Fibroblast of villous mesenchyme (primary cell): ENCODE measurements at regions not wholly inside any gene's neighbourhood (a gene's known extent, or its start where the extent isn't known, plus 50 kb on each side); places are given as distances from the start of the nearest gene placed in this dataset.
A peak's percentile ranks its signal among the peaks of the same experiment; 100 is the strongest.
"Not testable (repeated sequence)": the region's sequence is repeated elsewhere in the genome, so short reads cannot be mapped to it uniquely, and the experiment has no call there.

ENCODE experiments used
- DNase-seq: peaks from one replicate; pipeline ENCODE4 v3.0.0-alpha.2; 2010; ENCODE audit warnings: low read depth
- H3K4me3 ChIP-seq: 2 replicates; pipeline ENCODE4 v1.5.1; 2011; ENCODE audit warnings: low read depth, mild to moderate bottlenecking, low read length
- CTCF ChIP-seq: IDR thresholded peaks from 2 replicates; pipeline ENCODE4 v1.5.1; 2012; ENCODE audit warnings: low read depth, mild to moderate bottlenecking, low read length; ENCODE audit not compliant: insufficient read depth

- not testable (repeated sequence) for H3K4me3 ChIP-seq, DNase-seq
These were observed 144.9 kb upstream of the APOOL start for GRCh38 chrX:84858771-84859170.

GRCh38 chrX:84865113-84865512 is 138.6 kb upstream of the APOOL start:
- DNase-seq, result no peak
- TF ChIP-seq CTCF, result no peak

GRCh38 chrX:84870281-84870680 is 133.4 kb upstream of the APOOL start:
- H3K4me3 ChIP-seq, DNase-seq: not testable (repeated sequence)

More at GRCh38 chrX:84865113-84865512, 138.6 kb upstream of the APOOL start:
- H3K4me3 ChIP-seq, result no peak overlapping the region

GRCh38 chrX:84872160-84872771 is 131.4 kb upstream of the APOOL start:
- H3K4me3 ChIP-seq, DNase-seq: not testable (repeated sequence)

- no peak overlapping the region for H3K4me3 ChIP-seq
- no peak for TF ChIP-seq CTCF
- no peak for DNase-seq
These were observed 130.5 kb upstream of the APOOL start for GRCh38 chrX:84873176-84873575.

GRCh38 chrX:84876876-84877275 is 126.8 kb upstream of the APOOL start:
- DNase-seq, result no peak
- H3K4me3 ChIP-seq, result no peak overlapping the region
- TF ChIP-seq CTCF, result no peak

- no peak for TF ChIP-seq CTCF
- no peak overlapping the region for H3K4me3 ChIP-seq
- no peak for DNase-seq
These were observed 109.8 kb upstream of the APOOL start for GRCh38 chrX:84893897-84894296.

- H3K4me3 ChIP-seq, result no peak overlapping the region
- no peak for TF ChIP-seq CTCF
- peak; percentile 7 for DNase-seq
These were observed 96.2 kb upstream of the APOOL start for GRCh38 chrX:84907324-84907968.
